ENCODE measurements at regions not wholly inside any gene's neighbourhood (a gene's known extent, or its start where the extent isn't known, plus 50 kb on each side); places are given as distances from the start of the nearest gene placed in this dataset.

- Histone ChIP-seq H2AFZ (ENCODE audit: low read depth, low read length) (no peak overlapping the region), H3K9me1 (replicated peaks; ENCODE audit: control insufficient read depth, extremely low read depth, insufficient read depth, low read length) (no peaks in the 10 kb centered on the region), H3K36me3 (ENCODE audit: control insufficient read depth in 2 of 2, extremely low read depth in 1 of 2, insufficient read depth in 2 of 2, low read length in 2 of 2) (no peaks in the 10 kb centered on the region), H3K4me3 (replicated peaks in 1 of 3; ENCODE audit: insufficient read depth in 1 of 3, low read depth in 1 of 3, low read length in 3 of 3) (no peak overlapping the region), H3K27ac (ENCODE audit: insufficient read depth, low read depth, low read length) (no peak overlapping the region), H3K9me3 (replicated peaks; ENCODE audit: control insufficient read depth, insufficient read depth, low read length) (no peaks in the 10 kb centered on the region), H3K79me2 (ENCODE audit: control insufficient read depth, insufficient read depth, low read length) (no peaks in the 10 kb centered on the region), H4K20me1 (replicated peaks; ENCODE audit: control insufficient read depth, extremely low read depth, insufficient read depth, low read length) (no peaks in the 10 kb centered on the region), H3K4me1 (ENCODE audit: control insufficient read depth, extremely low read depth, insufficient read depth, low read length) (no peaks in the 10 kb centered on the region), H3K4me2 (ENCODE audit: insufficient read depth, low read length) (no peak overlapping the region), H3K27me3 (ENCODE audit: control insufficient read depth in 2 of 2, insufficient read depth in 2 of 2, low read length in 2 of 2) (peaks cover 0 to 2% of the 10 kb centered on the region in 2 experiments), H3K9ac (replicated peaks; ENCODE audit: extremely low read depth, insufficient read depth, low read length) (no peak overlapping the region)
- ChIA-PET CTCF (no interaction called here), POLR2A (no interaction called here)
- no TSS peak for BruUV-seq (replicated peaks)
- DNase-seq (ENCODE audit: low read depth, low spot score) = no peak
- no peak for FAIRE-seq
- intact Hi-C loops (cut with micrococcal nuclease) (no loop called here), dilution Hi-C loops (cut with MboI; ENCODE audit: extremely low pct_ligation_motif_present, low sequenced_read_pairs) (no loop called here)
- no peak for TF ChIP-seq POLR2A (IDR thresholded peaks at IDR 0.05; ENCODE audit: low read depth, low read length)
- no peak for TF ChIP-seq FOS (IDR thresholded peaks at IDR 0.05; ENCODE audit: borderline replicate concordance, insufficient read depth, low read length)
- no peak for TF ChIP-seq MYC (IDR thresholded peaks at IDR 0.05; ENCODE audit: low read depth, low read length)
- no peak for TF ChIP-seq GATA2 (IDR thresholded peaks at IDR 0.05; ENCODE audit: insufficient read depth, insufficient read length, low read depth, low read length)
- TF ChIP-seq CTCF (IDR thresholded peaks at IDR 0.05; ENCODE audit: extremely low read depth in 1 of 2, insufficient read depth in 1 of 2, low read depth in 1 of 2, low read length in 2 of 2) = no peak
- TF ChIP-seq POLR2AphosphoS5 (IDR thresholded peaks at IDR 0.05; ENCODE audit: insufficient read depth, low read depth, low read length) = no peak
- TF ChIP-seq EZH2 (IDR thresholded peaks at IDR 0.05; ENCODE audit: borderline replicate concordance, low read depth, low read length, severe bottlenecking) = no peak
- TF ChIP-seq MAX (IDR thresholded peaks at IDR 0.05; ENCODE audit: insufficient read depth, insufficient read length) = no peak
- TF ChIP-seq JUN (IDR thresholded peaks at IDR 0.05; ENCODE audit: borderline replicate concordance, insufficient read depth, insufficient read length, low read depth) = no peak
Measured at GRCh38 chr6:133631421-133631820, 257.5 kb upstream of the TCF21 start.
